22Rv1 (cell line): ENCODE measurements at regions not wholly inside any gene's neighbourhood (a gene's known extent, or its start where the extent isn't known, plus 50 kb on each side); places are given as distances from the start of the nearest gene placed in this dataset.
"Not testable (repeated sequence)": the region's sequence is repeated elsewhere in the genome, so short reads cannot be mapped to it uniquely, and the experiment has no call there.

Experiments used
- H3K27ac ChIP-seq: fragments of 450-650 bp; 2 replicates; pipeline ENCODE4 v1.5.1; 2017
- CTCF ChIP-seq: fragments of 450-650 bp; IDR thresholded peaks from 2 replicates; pipeline ENCODE4 v1.5.1; 2017; ENCODE audit warnings: mild to moderate bottlenecking
- ZFX ChIP-seq: fragments of 450-650 bp; IDR thresholded peaks from 2 replicates; pipeline ENCODE4 v1.6.1; 2017; ENCODE audit warnings: antibody characterized with exemption, borderline replicate concordance

- no peak overlapping the region for H3K27ac ChIP-seq
- TF ChIP-seq CTCF (no peak), ZFX (no peak)
These were observed 151.5 kb downstream of the KCNJ2 start for GRCh38 chr17:70320673-70321345.

- H3K27ac ChIP-seq, result no peak overlapping the region
- TF ChIP-seq ZFX (no peak), CTCF (no peak)
These were observed 152.0 kb downstream of the KCNJ2 start for GRCh38 chr17:70321352-70321751.

- no peak for TF ChIP-seq ZFX
- TF ChIP-seq CTCF, result no peak
- no peak overlapping the region for H3K27ac ChIP-seq
These were observed 153.9 kb downstream of the KCNJ2 start for GRCh38 chr17:70323269-70323668.

GRCh38 chr17:70324031-70324430 lies 154.7 kb downstream of the KCNJ2 start:
- TF ChIP-seq CTCF (no peak), ZFX (no peak)
- no peak overlapping the region for H3K27ac ChIP-seq

GRCh38 chr17:70327279-70327678 lies 157.9 kb downstream of the KCNJ2 start:
- TF ChIP-seq CTCF (no peak), ZFX (no peak)
- H3K27ac ChIP-seq, result no peak overlapping the region

GRCh38 chr17:70327723-70328122 lies 158.4 kb downstream of the KCNJ2 start:
- H3K27ac ChIP-seq, result no peak overlapping the region
- TF ChIP-seq CTCF (no peak), ZFX (no peak)

- TF ChIP-seq ZFX, result no peak
- no peak for TF ChIP-seq CTCF
- H3K27ac ChIP-seq, result no peak overlapping the region
These were observed 160.4 kb downstream of the KCNJ2 start for GRCh38 chr17:70329721-70330120.

GRCh38 chr17:70331066-70331465 lies 161.7 kb downstream of the KCNJ2 start:
- H3K27ac ChIP-seq, result not testable (repeated sequence)
